ENCODE measurements at regions not wholly inside any gene's neighbourhood (a gene's known extent, or its start where the extent isn't known, plus 50 kb on each side); places are given as distances from the start of the nearest gene placed in this dataset.

GRCh38 chr14:47899685-47900084 is 224.3 kb upstream of the MDGA2 start:
- H4K20me1 ChIP-seq (ENCODE audit: control insufficient read depth, insufficient read depth, low read length, poor library complexity, severe bottlenecking) = no peaks in the 10 kb centered on the region
- ChIA-PET CTCF (no interaction called here), POLR2A (no interaction called here)
- no peaks in the 10 kb centered on the region for H3K9me3 ChIP-seq (ENCODE audit: control extremely low read depth in 1 of 3, control insufficient read depth in 2 of 3, insufficient read depth in 1 of 3, low read length in 2 of 3)
- no peaks in the 10 kb centered on the region for H3K4me1 ChIP-seq (ENCODE audit: control insufficient read depth in 2 of 2, insufficient read depth in 2 of 2, low read length in 2 of 2)
- no peak overlapping the region for H3K4me2 ChIP-seq (replicated peaks; ENCODE audit: low read depth, low read length, poor library complexity, severe bottlenecking)
- ATAC-seq (ENCODE audit: low read depth) (no peak), DNase-seq (no peak)
- no peak overlapping the region for H2AFZ ChIP-seq (ENCODE audit: insufficient read depth, low read depth, low read length, poor library complexity, severe bottlenecking)
- H3K4me1 Mint-ChIP-seq = no peaks in the 10 kb centered on the region
- H3K79me2 ChIP-seq (ENCODE audit: control insufficient read depth, insufficient read depth, low read length) = no peaks in the 10 kb centered on the region
- H3K4me3 ChIP-seq (ENCODE audit: control extremely low read depth in 1 of 5, extremely low read depth in 1 of 5, insufficient read depth in 1 of 5, low read depth in 2 of 5, low read length in 4 of 5) = no peak overlapping the region
- no peaks in the 10 kb centered on the region for H3K36me3 ChIP-seq (replicated peaks in 1 of 2; ENCODE audit: control extremely low read depth in 1 of 2, control insufficient read depth in 1 of 2, extremely low read depth in 1 of 2, insufficient read depth in 2 of 2, low read length in 1 of 2)
- no peak for TF ChIP-seq EZH2 (IDR thresholded peaks at IDR 0.05; ENCODE audit: borderline replicate concordance, insufficient read depth, low read depth, low read length, poor library complexity, severe bottlenecking)
- TF ChIP-seq, protein P1, sequence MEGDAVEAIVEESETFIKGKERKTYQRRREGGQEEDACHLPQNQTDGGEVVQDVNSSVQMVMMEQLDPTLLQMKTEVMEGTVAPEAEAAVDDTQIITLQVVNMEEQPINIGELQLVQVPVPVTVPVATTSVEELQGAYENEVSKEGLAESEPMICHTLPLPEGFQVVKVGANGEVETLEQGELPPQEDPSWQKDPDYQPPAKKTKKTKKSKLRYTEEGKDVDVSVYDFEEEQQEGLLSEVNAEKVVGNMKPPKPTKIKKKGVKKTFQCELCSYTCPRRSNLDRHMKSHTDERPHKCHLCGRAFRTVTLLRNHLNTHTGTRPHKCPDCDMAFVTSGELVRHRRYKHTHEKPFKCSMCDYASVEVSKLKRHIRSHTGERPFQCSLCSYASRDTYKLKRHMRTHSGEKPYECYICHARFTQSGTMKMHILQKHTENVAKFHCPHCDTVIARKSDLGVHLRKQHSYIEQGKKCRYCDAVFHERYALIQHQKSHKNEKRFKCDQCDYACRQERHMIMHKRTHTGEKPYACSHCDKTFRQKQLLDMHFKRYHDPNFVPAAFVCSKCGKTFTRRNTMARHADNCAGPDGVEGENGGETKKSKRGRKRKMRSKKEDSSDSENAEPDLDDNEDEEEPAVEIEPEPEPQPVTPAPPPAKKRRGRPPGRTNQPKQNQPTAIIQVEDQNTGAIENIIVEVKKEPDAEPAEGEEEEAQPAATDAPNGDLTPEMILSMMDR (IDR thresholded peaks at IDR 0.05) = no peak
- no peak overlapping the region for H3K27ac Mint-ChIP-seq
- H3K9me3 Mint-ChIP-seq (ENCODE audit: insufficient read depth) = no peaks in the 10 kb centered on the region
- no CpG with 5 or more reads among the region's 5 CpGs for WGBS (ENCODE audit: insufficient coverage)
- H3K27me3 ChIP-seq (replicated peaks in 1 of 4; ENCODE audit: control extremely low read depth in 1 of 4, control insufficient read depth in 3 of 4, insufficient read depth in 4 of 4, low read length in 3 of 4) = no peaks in the 10 kb centered on the region
- no peaks in the 10 kb centered on the region for H3K27me3 Mint-ChIP-seq
- H3K27ac ChIP-seq (ENCODE audit: low read length in 2 of 2) = no peak overlapping the region
- intact Hi-C loops (cut with micrococcal nuclease) = no loop called here
- H3K9ac ChIP-seq (ENCODE audit: low read length) = no peak overlapping the region
- H3K4me3 Mint-ChIP-seq = no peak overlapping the region

- Histone ChIP-seq H3K4me2 (replicated peaks; ENCODE audit: low read depth, low read length, poor library complexity, severe bottlenecking) (no peak overlapping the region), H3K79me2 (ENCODE audit: control insufficient read depth, insufficient read depth, low read length) (no peaks in the 10 kb centered on the region), H3K27me3 (replicated peaks in 1 of 4; ENCODE audit: control extremely low read depth in 1 of 4, control insufficient read depth in 3 of 4, insufficient read depth in 4 of 4, low read length in 3 of 4) (no peaks in the 10 kb centered on the region), H3K9ac (ENCODE audit: low read length) (no peak overlapping the region), H3K36me3 (replicated peaks in 1 of 2; ENCODE audit: control extremely low read depth in 1 of 2, control insufficient read depth in 1 of 2, extremely low read depth in 1 of 2, insufficient read depth in 2 of 2, low read length in 1 of 2) (no peaks in the 10 kb centered on the region), H2AFZ (ENCODE audit: insufficient read depth, low read depth, low read length, poor library complexity, severe bottlenecking) (no peak overlapping the region), H3K9me3 (ENCODE audit: control extremely low read depth in 1 of 3, control insufficient read depth in 2 of 3, insufficient read depth in 1 of 3, low read length in 2 of 3) (no peaks in the 10 kb centered on the region), H3K27ac (ENCODE audit: low read length in 2 of 2) (no peak overlapping the region), H3K4me1 (ENCODE audit: control insufficient read depth in 2 of 2, insufficient read depth in 2 of 2, low read length in 2 of 2) (no peaks in the 10 kb centered on the region), H3K4me3 (ENCODE audit: control extremely low read depth in 1 of 5, extremely low read depth in 1 of 5, insufficient read depth in 1 of 5, low read depth in 2 of 5, low read length in 4 of 5) (no peak overlapping the region), H4K20me1 (ENCODE audit: control insufficient read depth, insufficient read depth, low read length, poor library complexity, severe bottlenecking) (no peaks in the 10 kb centered on the region)
- Mint-ChIP-seq H3K9me3 (ENCODE audit: insufficient read depth) (peaks cover 3% of the 10 kb centered on the region), H3K27me3 (no peaks in the 10 kb centered on the region), H3K27ac (no peak overlapping the region), H3K4me1 (no peaks in the 10 kb centered on the region), H3K4me3 (no peak overlapping the region)
- intact Hi-C loops (cut with micrococcal nuclease) = no loop called here
- ChIA-PET POLR2A (no interaction called here), CTCF (no interaction called here)
- no peak for DNase-seq
- no CpG with 5 or more reads among the region's 7 CpGs for WGBS (ENCODE audit: insufficient coverage)
- TF ChIP-seq EZH2 (IDR thresholded peaks at IDR 0.05; ENCODE audit: borderline replicate concordance, insufficient read depth, low read depth, low read length, poor library complexity, severe bottlenecking) = no peak
- TF ChIP-seq, protein P1 (IDR thresholded peaks at IDR 0.05) = no peak
- no peak for ATAC-seq (ENCODE audit: low read depth)
These were observed 198.9 kb upstream of the MDGA2 start for GRCh38 chr14:47874350-47874749.
